ENCODE measurements at regions not wholly inside any gene's neighbourhood (a gene's known extent, or its start where the extent isn't known, plus 50 kb on each side); places are given as distances from the start of the nearest gene placed in this dataset.

DNA sequence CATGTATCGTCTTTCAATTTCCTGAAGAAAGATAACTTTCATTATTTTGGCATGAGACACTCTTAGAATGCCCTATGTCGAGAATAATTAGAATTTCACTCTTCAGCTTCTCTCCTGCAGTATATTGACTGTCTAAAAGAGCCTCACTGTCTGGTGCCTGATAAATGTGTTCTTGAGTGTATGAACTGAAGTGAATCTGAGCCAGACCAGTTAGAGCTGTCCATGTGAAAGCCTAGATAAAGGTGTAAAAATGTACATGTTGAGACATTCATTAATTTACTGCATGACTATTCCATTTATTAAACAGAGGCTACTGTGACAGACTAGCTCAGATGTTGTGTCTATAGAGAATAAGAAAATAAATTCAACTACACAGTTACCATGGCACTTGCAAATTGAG lies 283.2 kb downstream of the PCDH18 start:
- no peak for TF ChIP-seq EZH2 (IDR thresholded peaks at IDR 0.05; ENCODE audit: low read length, missing control alignments)
- TF ChIP-seq, protein P1, sequence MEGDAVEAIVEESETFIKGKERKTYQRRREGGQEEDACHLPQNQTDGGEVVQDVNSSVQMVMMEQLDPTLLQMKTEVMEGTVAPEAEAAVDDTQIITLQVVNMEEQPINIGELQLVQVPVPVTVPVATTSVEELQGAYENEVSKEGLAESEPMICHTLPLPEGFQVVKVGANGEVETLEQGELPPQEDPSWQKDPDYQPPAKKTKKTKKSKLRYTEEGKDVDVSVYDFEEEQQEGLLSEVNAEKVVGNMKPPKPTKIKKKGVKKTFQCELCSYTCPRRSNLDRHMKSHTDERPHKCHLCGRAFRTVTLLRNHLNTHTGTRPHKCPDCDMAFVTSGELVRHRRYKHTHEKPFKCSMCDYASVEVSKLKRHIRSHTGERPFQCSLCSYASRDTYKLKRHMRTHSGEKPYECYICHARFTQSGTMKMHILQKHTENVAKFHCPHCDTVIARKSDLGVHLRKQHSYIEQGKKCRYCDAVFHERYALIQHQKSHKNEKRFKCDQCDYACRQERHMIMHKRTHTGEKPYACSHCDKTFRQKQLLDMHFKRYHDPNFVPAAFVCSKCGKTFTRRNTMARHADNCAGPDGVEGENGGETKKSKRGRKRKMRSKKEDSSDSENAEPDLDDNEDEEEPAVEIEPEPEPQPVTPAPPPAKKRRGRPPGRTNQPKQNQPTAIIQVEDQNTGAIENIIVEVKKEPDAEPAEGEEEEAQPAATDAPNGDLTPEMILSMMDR (conservative IDR thresholded peaks at IDR 0.05 in 1 of 2, IDR thresholded peaks at IDR 0.05 in 1 of 2; ENCODE audit: low read depth in 1 of 2, low read length in 2 of 2): no peak

Data from fibroblast of lung (primary cell).